NCI-H2171 (cell line): ENCODE measurements at regions not wholly inside any gene's neighbourhood (a gene's known extent, or its start where the extent isn't known, plus 50 kb on each side); places are given as distances from the start of the nearest gene placed in this dataset.

ENCODE experiments used
- DNase-seq: peaks from one replicate; lab custom pipeline; 2025; lab: John Stamatoyannopoulos, UW

DNA sequence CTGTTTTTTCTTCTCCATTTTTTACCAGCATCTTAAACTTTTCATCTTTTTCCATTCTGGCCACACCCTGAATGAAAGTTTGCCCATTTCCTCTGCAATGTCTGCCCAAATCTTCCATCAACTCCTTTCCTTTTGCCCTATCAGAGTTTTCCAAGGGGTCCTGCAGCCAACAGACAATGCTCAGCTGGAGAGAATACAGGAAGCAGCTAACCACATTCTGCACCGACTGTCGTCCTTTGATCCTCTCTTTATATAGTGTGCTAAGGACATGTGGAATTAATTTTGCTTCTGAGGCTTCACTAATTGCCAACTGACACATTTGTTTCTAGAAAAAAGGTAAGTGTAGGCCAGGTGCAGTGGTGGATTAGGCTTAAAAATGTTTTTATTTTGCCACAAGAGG lies 50.5 kb upstream of the DLX2 start:
- DNase-seq, result no peak

DNA sequence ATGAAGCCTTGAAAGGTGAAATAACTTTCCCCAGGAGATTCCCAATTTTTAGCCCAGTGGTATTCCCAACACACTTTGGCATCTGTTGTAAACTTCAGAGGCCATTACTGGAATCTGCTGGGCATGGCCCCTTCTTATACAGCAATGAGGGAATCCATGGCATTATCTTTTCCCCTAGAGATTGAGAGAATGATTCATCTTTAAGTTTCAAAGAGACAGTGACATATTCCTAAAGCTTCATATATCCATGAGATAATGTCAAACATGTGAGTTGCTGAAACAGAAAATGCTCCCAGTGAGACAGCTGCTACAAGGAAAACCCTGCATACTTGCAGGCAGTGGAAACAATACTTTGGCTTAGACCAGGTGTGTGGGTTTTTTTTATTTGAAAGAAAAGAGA lies 51.1 kb upstream of the DLX2 start:
- no peak for DNase-seq

DNA sequence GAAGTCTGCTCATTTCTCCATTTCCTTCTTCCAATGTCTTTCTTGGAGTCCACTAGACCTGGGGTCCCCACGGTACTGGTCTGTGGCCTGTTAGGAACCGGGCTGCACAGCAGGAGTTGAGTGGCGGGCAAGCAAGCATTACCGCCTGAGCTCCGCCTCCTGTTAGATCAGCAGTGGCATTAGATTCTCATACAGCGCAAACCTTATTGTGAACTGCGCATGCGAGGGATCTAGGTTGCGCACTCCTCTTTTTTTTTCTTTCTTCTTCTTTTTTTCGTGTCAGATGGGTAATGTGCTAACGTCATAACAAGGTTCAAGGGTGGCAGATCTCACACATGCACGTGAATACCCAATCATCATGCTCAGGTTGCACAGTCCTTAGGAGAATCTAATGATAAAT lies 53.1 kb upstream of the DLX2 start:
- DNase-seq, result no peak

DNA sequence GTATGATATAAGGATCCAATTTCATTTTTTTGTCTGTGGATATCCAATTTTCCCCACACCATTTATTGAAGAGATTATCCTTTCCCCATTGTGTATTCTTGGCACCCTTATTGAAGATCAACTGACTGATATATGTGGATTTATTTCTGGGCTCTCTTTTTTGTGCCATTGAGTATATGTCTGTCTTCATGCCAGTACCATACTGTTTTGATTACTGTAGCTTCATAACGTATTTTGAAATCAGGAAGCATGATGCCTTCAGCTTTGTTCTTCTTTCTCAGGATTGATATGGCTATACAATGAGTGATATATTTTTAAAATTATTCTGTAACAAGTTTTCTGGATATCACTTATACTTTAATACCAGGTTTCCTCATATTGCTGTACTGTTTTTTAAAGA lies 58.1 kb upstream of the DLX2 start:
- no peak for DNase-seq

DNA sequence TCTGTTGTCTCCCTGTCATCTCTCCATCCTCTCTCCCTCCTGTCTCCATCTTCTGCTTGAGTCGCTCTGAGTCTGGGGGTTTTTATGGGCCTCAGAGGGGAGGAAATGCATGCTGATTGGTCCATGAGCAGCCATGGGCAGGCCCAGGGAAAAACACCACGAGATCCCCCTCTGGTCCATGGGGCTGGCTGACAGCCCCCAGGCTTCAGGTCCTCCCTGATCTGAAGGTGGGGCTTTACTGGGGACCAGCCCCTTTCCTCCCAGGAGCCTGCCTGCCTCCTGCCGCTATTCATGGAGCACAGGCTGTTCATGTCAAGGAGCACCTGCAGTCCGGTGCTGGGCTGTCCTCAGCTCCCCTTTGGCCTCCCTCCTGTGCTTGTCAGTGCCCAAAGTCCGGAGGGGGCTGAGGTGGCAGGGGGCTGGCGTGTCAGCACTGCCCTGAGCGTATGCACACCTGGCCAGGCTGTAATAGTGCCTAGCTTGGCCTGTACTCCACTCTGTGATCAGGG lies 59.6 kb upstream of the DLX2 start:
- no peak for DNase-seq

DNA sequence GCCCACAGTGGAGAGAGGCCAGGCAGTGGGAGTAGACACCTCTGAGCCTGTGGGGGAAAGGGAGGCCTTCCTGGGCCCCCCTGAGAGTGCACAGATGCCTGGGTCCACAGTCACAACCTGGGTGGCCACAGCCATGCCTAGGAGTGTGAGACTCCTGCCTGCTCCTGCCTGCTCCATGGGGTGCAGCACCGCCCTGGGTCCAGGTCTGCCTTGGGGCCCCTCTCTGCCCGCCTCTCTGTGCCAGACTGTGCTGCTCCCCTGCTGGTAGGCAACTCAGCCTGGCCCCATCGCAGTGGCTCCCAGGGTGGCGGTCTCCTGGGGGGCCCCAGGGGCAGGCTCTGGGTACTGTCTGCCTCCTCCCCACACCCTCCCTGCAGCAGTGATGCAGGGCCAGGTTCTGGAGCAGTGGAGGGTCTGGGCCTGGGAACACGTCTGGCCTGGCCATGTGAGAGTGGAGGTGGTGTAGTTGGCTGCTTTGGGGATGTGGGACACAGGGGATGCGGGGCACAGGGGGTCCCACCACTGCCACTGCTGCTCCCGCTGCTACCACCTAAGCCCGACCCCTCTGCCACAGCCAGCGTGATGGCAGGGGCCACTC lies 60.1 kb upstream of the DLX2 start:
- no peak for DNase-seq

DNA sequence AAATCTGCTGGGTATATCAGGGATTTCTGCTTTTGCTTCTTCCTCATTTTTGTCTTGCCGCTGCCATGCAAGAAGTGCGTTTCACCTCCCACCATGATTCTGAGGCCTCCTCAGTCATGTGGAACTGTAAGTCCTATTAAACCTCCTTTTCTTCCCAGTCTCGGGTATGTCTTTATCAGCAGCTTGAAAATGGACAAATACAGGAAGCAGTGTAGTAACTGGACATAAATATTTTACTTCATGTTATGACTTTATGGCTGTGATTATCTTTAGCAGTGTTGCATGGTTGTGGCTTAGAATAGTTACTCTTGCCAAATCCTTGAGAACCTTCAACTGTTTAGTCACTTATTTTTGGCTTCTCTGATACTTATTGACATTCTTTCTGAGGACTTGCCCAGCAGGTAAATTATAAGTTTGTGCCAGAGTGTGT lies 66.2 kb upstream of the DLX2 start:
- DNase-seq, result no peak

DNA sequence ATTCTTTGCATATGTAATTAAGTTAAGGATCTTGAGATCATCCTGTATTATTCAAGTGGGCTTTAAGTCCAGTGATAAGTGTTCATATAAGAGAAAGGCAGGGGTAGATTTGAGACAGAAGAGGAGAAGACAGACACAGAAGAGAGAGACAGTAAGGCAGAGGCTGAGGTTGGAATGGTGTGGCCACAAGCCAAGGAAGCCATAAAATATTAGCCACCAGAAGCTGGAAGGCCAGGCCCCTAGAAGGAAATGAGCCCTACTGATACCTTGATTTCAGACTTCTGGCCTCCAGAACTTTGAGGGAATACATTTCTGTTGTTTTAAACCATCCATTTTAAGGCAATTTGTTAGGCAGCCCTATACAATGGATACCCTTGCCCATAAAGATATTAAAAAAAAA lies 66.9 kb upstream of the DLX2 start:
- no peak for DNase-seq

DNA sequence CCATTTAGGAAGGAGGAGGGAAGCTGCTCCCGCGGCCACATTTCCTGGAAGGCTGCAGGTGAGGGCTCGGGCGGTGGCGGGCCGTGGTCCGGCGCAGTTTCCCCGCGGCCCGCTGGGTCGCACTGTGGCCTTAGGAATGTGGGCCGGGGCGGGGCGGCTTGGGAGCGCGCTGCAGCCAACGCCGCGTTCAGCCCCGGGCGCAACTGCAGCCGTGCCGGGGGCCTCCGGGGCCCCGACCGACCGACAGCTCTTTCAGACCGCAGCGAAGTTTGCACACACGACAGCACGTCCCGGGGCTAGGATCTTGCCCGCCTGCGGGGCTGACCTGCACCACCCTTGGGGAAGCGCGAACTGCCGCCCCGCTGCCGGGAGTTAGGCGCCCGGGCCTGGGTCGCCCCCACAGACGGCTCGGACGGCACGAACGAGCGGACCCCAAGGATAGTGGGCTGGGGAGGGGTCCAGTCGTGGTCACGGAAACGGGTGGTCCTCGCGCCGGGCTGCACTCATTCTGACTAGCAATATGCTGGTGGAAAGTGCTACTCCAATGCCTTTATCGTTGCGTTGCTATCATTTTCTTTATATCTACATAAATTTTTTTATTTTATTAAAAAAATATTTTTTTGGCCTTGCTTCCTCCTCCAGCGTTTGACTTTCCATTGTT lies 69.9 kb upstream of the DLX2 start:
- peak; percentile 66 for DNase-seq

DNA sequence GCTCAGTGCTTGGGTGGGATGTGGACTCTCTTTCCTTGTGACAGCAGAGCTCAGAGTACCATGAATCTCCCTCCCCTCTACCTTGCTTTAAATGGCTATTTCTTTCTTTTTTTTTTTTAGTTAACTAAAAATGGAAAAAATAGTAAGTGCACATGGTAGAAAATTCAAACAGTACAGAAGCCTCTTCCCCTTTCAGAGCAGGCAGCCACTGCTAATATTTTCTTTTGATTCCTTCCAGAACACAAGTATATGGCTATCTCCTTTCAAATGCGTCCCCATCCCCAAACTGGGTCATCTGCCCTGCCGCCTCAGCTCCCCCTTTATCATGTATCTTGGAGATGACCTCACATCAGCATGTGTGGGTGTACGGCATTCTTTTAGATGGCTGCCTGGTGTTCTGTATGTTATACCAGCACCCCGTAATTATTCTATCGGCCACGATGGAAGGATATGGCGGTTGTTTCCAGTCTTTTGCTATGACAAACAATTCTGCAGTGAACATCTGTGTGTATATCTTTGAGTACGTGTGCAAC lies 70.5 kb upstream of the DLX2 start:
- DNase-seq, result no peak

DNA sequence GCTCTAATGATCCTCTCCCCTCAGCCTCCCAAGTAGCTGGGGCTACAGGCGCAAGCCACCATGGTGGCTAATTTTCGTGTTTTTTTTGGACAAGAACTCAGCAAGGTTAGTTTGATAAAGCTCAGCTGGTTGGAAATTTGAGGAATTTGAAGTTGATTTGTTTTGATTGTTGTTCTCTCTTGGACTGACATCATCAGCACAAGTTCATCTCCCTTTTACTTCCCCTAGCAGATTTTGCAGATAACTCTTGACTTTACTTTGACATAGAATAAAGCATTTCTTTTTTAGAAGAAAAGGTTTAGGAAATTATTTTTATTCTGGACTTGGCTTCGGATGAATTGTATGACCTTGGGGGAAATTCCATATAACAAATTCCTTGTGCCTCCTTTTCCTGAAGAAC lies 74.9 kb upstream of the DLX2 start:
- no peak for DNase-seq

DNA sequence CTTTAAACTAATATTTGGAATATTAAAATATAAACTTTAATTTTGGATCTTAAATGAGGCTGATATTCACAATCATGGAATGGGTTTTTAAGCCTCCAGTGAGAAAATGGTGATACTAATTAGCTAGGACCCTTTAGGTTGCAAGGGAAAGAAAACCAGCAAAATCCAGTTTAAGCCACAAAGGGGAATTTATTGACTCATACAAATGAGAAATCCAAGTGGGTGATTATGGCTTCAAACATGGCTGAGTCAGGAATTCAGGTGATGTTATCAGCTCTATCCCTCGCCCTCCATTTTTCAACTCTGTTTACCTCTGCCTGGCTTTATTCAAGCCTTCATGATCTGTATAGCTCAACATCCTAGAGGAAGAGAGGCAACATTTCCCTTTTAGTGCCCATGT lies 75.3 kb upstream of the DLX2 start:
- DNase-seq, result no peak

DNA sequence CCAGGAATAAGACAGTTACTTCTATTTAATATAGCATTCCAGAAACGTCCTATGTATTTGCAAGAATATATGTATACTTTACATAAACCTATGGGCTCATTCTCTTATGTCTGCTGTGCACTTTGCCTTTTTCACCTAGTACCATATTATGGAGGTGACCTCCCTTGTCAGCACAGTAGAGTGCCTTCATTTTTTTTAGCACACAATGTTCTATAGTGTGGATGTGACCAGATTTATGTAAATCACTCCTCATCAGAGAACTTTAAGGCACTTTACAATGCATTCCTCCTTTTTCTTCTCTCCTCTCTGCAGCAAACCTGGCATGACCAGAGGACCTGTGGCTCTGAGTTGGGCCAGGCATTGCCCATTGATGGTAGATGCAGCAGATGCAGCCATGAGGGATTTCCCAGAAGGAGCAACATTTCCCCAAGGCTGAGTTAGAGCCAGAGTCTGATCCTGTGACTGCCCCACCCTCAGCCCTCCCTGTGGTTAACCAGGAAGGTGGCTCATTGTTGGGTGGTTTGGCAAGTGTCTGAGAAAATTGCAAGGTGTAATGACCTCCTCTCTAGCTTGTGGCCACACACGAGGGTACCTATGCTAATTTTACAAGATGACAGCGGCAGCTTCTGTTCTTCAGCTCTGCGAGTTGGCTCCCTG lies 76.5 kb upstream of the DLX2 start:
- no peak for DNase-seq

DNA sequence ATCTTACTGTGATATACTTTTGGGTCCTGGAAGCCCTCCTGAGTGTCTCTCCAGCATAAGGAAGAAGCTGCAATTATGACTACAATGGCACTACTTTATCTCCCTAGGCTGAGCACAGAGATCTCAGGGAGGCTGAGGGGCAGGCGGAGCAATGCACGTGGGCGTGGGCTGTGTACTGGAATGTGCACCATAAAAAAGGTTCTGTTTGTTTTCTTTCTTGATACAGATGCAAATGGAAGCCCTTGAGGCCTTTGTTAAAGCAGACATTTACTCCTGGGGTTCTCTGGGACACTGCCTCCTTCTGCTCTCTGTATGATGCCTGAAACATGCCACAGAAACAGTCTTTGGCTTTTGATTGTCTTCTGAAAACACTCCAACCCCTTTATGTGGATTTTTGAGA lies 79.1 kb upstream of the DLX2 start:
- DNase-seq, result no peak

DNA sequence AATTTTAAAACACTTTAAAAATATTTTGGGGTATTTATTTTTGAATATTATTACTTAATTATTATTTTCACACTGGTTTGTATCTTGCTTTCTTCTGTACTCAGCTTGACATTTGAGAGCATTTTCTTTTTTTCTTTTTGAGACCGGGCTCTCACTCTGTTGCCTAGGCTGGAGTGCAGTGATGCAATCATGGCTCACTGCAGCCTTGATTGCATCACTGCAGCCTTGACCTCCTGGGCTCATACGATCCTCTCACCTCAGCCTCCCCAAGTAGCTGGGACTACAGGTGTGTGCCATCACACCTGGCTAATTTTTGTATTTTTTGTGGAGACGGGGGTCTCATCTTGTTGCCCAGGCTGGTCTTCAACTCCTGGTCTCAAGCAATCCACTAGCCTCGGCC lies 79.9 kb upstream of the DLX2 start:
- DNase-seq, result no peak

DNA sequence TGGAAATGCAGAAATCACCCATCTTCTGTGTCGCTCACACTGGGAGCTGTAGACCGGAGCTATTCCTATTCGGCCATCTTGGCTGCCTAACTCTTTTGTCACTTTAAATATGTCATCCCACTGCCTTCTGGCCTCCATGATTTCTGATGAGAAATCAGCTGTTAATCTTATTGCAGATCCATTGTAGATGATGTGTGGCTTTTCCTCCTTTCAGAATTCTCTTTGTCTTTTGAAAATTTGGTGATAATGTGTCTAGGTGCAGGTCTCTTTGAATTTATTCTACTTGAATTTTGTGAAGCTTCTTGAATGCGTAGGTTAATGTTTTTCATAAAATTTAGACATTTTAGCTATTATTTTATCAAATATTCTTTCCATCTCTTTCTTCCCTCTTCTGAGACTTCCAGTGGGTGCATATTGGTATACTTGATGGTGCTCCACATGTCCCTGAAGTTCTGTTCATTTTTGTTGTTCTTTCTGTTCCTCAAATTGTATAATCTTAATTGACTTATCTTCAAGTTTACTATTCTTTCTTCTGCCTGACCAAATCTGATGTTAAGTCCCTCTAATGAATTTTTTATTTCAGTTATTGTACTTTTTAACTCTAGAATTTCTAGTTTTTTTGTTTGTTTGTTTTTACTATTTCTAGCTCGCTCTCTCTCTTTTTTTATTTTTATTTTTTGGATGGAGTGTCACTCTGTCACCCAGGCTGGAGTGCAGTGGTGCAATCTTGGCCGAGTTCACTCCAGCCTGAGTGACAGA lies 90.8 kb upstream of the DLX2 start:
- no peak for DNase-seq

DNA sequence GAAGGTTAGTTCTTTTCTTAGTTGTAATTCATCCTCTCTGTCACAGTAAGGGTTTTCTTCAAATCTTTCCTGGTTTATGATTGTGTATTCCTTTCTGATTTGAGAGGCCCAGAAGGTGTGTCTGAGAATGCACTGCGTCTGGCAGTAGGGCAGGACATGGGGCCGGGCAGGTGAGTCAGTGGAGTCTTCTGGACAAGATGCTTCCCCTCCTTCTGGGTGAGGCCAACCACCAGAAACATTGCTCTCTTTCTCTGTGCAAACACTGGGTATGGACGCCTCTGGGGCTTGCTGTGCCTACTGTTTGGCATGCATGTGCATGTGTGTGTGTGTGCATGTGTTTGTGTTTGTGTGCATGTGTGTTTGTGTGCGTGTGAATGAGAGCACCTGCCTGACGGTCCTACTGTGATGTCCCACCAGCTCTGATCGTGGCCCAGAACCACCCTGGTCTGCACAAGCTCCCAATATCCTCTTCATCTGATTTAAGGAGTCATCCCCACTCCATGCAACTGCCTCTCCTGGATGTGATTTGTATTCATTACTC lies 93.2 kb upstream of the DLX2 start:
- no peak for DNase-seq

DNA sequence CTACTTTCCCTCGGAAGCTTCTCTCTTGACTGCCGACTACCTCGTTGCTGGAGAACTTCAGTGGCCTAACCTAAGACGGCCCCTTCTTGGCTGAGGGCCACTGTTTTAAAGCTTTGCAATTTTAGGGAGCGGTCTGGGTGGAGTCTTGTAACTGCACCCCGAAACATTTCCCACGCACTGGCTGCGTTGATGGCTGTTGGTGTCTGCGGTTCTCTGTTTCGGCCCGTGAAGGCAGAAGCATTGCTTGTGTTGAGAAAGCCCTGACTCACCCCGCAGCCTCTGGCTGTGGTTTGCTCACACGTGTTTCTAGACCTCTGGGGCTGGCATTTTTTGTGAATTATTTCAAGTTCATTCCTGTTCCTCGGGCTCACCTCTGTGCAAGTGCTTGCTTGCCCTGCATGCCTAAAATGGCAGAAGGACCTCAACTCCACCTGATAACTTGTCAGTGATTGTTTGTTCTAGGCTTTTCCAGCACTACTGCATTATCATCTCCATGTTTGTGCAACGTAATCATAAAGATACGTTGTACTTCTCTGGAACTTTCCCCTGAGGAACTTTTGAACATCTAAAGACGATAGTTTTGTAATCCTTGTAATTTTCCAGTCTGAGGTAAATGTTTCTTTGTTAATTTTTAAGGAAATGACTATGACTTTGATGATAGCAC lies 94.2 kb upstream of the DLX2 start:
- DNase-seq, result no peak

DNA sequence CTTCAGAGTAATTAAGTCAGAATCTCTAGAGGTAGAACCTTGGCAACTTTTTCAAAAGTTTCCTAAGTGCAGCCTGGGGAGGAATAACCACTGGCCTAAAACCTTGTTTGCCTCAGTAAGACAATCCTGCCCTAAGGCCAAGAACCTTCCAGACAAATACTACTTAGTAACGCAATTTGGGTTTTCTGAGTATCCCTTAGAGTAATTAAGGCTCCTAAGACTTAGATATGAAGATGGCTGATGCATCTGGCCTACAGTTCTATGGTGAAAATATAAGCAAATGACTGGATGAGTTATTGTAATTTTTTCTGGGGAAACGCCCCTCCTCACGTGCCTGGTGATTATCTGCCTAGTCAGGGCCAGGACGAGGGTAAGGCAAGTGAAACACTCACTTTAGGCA lies 95.7 kb upstream of the DLX2 start:
- no peak for DNase-seq

DNA sequence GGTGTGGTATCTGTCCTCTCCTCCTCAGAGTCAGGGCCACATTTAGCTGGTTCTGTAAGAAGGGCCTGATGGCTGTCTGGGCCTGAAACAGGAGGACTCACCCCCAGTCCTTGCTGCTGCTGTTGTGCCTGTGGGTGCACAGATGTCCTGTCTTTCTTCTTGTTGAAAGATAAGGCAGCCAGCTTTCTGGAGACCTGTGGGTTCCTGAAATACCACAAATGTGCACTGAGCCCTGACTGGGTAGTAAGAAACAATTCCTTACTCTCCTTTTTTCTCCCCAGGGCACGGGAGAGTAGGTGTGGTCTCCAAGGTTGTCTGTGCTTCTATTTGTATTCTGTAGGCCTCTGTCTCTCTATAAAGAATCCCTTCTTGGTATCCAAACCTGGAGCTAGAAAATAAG lies 96.2 kb upstream of the DLX2 start:
- no peak for DNase-seq

DNA sequence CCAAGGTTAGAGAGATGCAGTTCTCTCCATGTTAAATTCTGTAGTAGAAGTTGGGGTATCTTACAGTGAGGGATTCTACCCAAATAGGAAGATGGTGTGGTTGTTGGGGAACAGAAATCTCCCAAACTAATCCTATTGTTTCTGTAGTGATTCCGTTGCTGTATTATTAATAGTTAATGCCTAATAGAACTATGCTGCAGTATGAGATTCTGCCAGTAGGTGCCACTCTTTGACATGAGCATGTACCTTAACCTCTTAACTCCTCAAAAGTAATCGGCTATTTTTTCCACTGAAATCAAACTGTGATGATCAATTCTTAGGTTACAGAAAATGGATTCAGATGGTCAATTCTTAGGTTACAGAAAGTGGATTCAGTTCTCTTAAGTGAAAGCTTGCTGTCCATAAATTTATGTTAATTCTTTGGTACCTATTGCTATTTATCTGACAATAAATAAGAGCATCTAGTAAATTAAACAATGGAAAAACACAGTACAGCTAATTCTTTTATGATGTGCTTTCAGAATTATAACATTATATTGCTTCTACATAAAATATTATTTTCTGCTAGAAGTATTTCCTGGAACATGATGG lies 97.9 kb upstream of the DLX2 start:
- no peak for DNase-seq
